Natural killer cell treated with Interleukin-12 subunit alpha and Interleukin-12 subunit beta and Interleukin-15 and Interleukin-18, amount 100 ng/mL, for 72 hours (primary cell): ENCODE measurements at regions not wholly inside any gene's neighbourhood (a gene's known extent, or its start where the extent isn't known, plus 50 kb on each side); places are given as distances from the start of the nearest gene placed in this dataset.
A peak's percentile ranks its signal among the peaks of the same experiment; 100 is the strongest.

Experiments used
- ATAC-seq, 2 donors: fragments of 150-1000 bp; cut with Tn5 transposase in 1 of 2; sonication (Bioruptor Pico), chemical (Tn5 transposase) in 1 of 2; 2 replicates each; pipeline ENCODE4 v1.10.0; 2021
- DNase-seq: peaks from one replicate; pipeline ENCODE4 v3.0.0; 2022; ENCODE audit warnings: low spot score
- H3K27ac Mint-ChIP-seq, 2 donors: 1 replicate in 1 of 2; 2 replicates in 1 of 2; pipeline ENCODE4 v1.8.0; 2022; ENCODE audit warnings: mixed read lengths in 2 of 2, mild to moderate bottlenecking in 1 of 2, moderate library complexity in 1 of 2
- H3K27me3 Mint-ChIP-seq, 2 donors: 1 replicate in 1 of 2; 2 replicates in 1 of 2; pipeline ENCODE4 v1.8.0; 2022; ENCODE audit warnings: mixed read lengths in 2 of 2
- H3K36me3 Mint-ChIP-seq: one replicate; pipeline ENCODE4 v1.8.0; 2022; ENCODE audit warnings: mixed read lengths
- H3K4me1 Mint-ChIP-seq, 2 donors: 1 replicate in 1 of 2; 2 replicates in 1 of 2; pipeline ENCODE4 v1.8.0; 2022; ENCODE audit warnings: low read depth in 2 of 2, mixed read lengths in 2 of 2, mild to moderate bottlenecking in 1 of 2
- H3K4me3 Mint-ChIP-seq: one replicate; pipeline ENCODE4 v1.8.0; 2022; ENCODE audit warnings: mixed read lengths
- H3K9me3 Mint-ChIP-seq: 2 replicates; pipeline ENCODE4 v1.8.0; 2022; ENCODE audit warnings: mixed read lengths

GRCh38 chr2:43032213-43033015 lies 194.0 kb downstream of the ZFP36L2 start:
- Mint-ChIP-seq H3K9me3 (no peaks in the 10 kb centered on the region), H3K36me3 (no peaks in the 10 kb centered on the region), H3K4me3 (no peak overlapping the region), H3K4me1 (peaks cover 0 to 9% of the 10 kb centered on the region in 2 donors), H3K27me3 (peaks cover 3 to 7% of the 10 kb centered on the region in 2 donors), H3K27ac (no peak overlapping the region)
- DNase-seq: peak; percentile 25
- ATAC-seq: no peak

GRCh38 chr2:43031471-43032212 lies 194.8 kb downstream of the ZFP36L2 start:
- Mint-ChIP-seq H3K27me3 (peaks cover 3 to 7% of the 10 kb centered on the region in 2 donors), H3K4me3 (no peak overlapping the region), H3K36me3 (no peaks in the 10 kb centered on the region), H3K4me1 (peaks cover 0 to 17% of the 10 kb centered on the region in 2 donors), H3K9me3 (no peaks in the 10 kb centered on the region), H3K27ac (no peak overlapping the region)
- no peak for ATAC-seq
- peak; percentile 12 for DNase-seq

- DNase-seq (peak; percentile 49), ATAC-seq (no peak)
- H3K36me3 Mint-ChIP-seq: no peaks in the 10 kb centered on the region
- H3K9me3 Mint-ChIP-seq: no peaks in the 10 kb centered on the region
- no peak overlapping the region for H3K27ac Mint-ChIP-seq
- peaks cover 0 to 23% of the 10 kb centered on the region in 2 donors for H3K4me1 Mint-ChIP-seq
- peaks cover 3 to 7% of the 10 kb centered on the region in 2 donors for H3K27me3 Mint-ChIP-seq
- H3K4me3 Mint-ChIP-seq: no peak overlapping the region
Observed at GRCh38 chr2:43030551-43031307, 195.7 kb downstream of the ZFP36L2 start.

GRCh38 chr2:43029186-43029585 lies 197.2 kb downstream of the ZFP36L2 start:
- DNase-seq: peak; percentile 59
- no peak overlapping the region for H3K27ac Mint-ChIP-seq
- no peak overlapping the region for H3K4me3 Mint-ChIP-seq
- no peaks in the 10 kb centered on the region for H3K36me3 Mint-ChIP-seq
- no peak for ATAC-seq
- H3K27me3 Mint-ChIP-seq: peaks cover 3 to 7% of the 10 kb centered on the region in 2 donors
- no peaks in the 10 kb centered on the region for H3K9me3 Mint-ChIP-seq
- peaks cover 9 to 31% of the 10 kb centered on the region in 2 donors for H3K4me1 Mint-ChIP-seq

GRCh38 chr2:43028188-43028587 lies 198.2 kb downstream of the ZFP36L2 start:
- DNase-seq (no peak), ATAC-seq (no peak)
- peaks cover 3 to 7% of the 10 kb centered on the region in 2 donors for H3K27me3 Mint-ChIP-seq
- H3K4me3 Mint-ChIP-seq: no peak overlapping the region
- H3K27ac Mint-ChIP-seq: no peak overlapping the region
- peaks cover 9 to 31% of the 10 kb centered on the region in 2 donors for H3K4me1 Mint-ChIP-seq
- H3K9me3 Mint-ChIP-seq: no peaks in the 10 kb centered on the region
- no peaks in the 10 kb centered on the region for H3K36me3 Mint-ChIP-seq

GRCh38 chr2:43027097-43027873 lies 199.1 kb downstream of the ZFP36L2 start:
- peaks cover 5% of the 10 kb centered on the region for H3K36me3 Mint-ChIP-seq
- peaks cover 3% of the 10 kb centered on the region for H3K9me3 Mint-ChIP-seq
- peaks cover 3 to 7% of the 10 kb centered on the region in 2 donors for H3K27me3 Mint-ChIP-seq
- H3K27ac Mint-ChIP-seq: no peak overlapping the region
- ATAC-seq (no peak), DNase-seq (peak; percentile 23)
- peaks cover 9 to 31% of the 10 kb centered on the region in 2 donors for H3K4me1 Mint-ChIP-seq
- no peak overlapping the region for H3K4me3 Mint-ChIP-seq

- no peak overlapping the region for H3K27ac Mint-ChIP-seq
- H3K4me3 Mint-ChIP-seq: no peak overlapping the region
- DNase-seq (peak; percentile 58), ATAC-seq (peak in 1 of 2 donors; percentile 8)
- peaks cover 8% of the 10 kb centered on the region for H3K36me3 Mint-ChIP-seq
- peaks cover 3 to 7% of the 10 kb centered on the region in 2 donors for H3K27me3 Mint-ChIP-seq
- H3K9me3 Mint-ChIP-seq: peaks cover 5% of the 10 kb centered on the region
- peaks cover 9 to 31% of the 10 kb centered on the region in 2 donors for H3K4me1 Mint-ChIP-seq
Observed at GRCh38 chr2:43026426-43027096, 199.8 kb downstream of the ZFP36L2 start.

- no peak overlapping the region for H3K4me3 Mint-ChIP-seq
- peaks cover 5% of the 10 kb centered on the region for H3K9me3 Mint-ChIP-seq
- peaks cover 8% of the 10 kb centered on the region for H3K36me3 Mint-ChIP-seq
- DNase-seq (no peak), ATAC-seq (no peak)
- H3K27me3 Mint-ChIP-seq: peaks cover 3 to 7% of the 10 kb centered on the region in 2 donors
- H3K4me1 Mint-ChIP-seq: peaks cover 9 to 31% of the 10 kb centered on the region in 2 donors
- H3K27ac Mint-ChIP-seq: no peak overlapping the region
Observed at GRCh38 chr2:43025709-43026295, 200.6 kb downstream of the ZFP36L2 start.

- DNase-seq (peak; percentile 45), ATAC-seq (peak in 1 of 2 donors; percentile 46)
- H3K27me3 Mint-ChIP-seq: no peaks in the 10 kb centered on the region
Observed at GRCh38 chr2:43024515-43025011, 201.8 kb downstream of the ZFP36L2 start.

GRCh38 chr2:43023791-43024514 lies 202.5 kb downstream of the ZFP36L2 start:
- Mint-ChIP-seq H3K27me3 (no peaks in the 10 kb centered on the region), H3K9me3 (peaks cover 5% of the 10 kb centered on the region), H3K4me1 (peaks cover 9 to 28% of the 10 kb centered on the region in 2 donors), H3K4me3 (no peak overlapping the region), H3K36me3 (peaks cover 8% of the 10 kb centered on the region), H3K27ac (no peak overlapping the region)
- no peak for ATAC-seq
- DNase-seq: peak; percentile 35

More at GRCh38 chr2:43024515-43025011, 201.8 kb downstream of the ZFP36L2 start:
- Mint-ChIP-seq H3K9me3 (peaks cover 5% of the 10 kb centered on the region), H3K27ac (no peak overlapping the region), H3K4me3 (no peak overlapping the region), H3K4me1 (peaks cover 9 to 28% of the 10 kb centered on the region in 2 donors), H3K36me3 (peaks cover 8% of the 10 kb centered on the region)

- H3K27me3 Mint-ChIP-seq: no peaks in the 10 kb centered on the region
- no peak overlapping the region for H3K4me3 Mint-ChIP-seq
- ATAC-seq: no peak
- H3K27ac Mint-ChIP-seq: no peak overlapping the region
- H3K9me3 Mint-ChIP-seq: peaks cover 5% of the 10 kb centered on the region
- no peak for DNase-seq
- H3K4me1 Mint-ChIP-seq: peaks cover 9 to 26% of the 10 kb centered on the region in 2 donors
- H3K36me3 Mint-ChIP-seq: peaks cover 8% of the 10 kb centered on the region
Observed at GRCh38 chr2:43022896-43023295, 203.5 kb downstream of the ZFP36L2 start.
